GDM1 (cell line): ENCODE measurements at regions not wholly inside any gene's neighbourhood (a gene's known extent, or its start where the extent isn't known, plus 50 kb on each side); places are given as distances from the start of the nearest gene placed in this dataset.

Source experiments
- DNase-seq: peaks from one replicate; lab custom pipeline; 2025; lab: John Stamatoyannopoulos, UW

DNA sequence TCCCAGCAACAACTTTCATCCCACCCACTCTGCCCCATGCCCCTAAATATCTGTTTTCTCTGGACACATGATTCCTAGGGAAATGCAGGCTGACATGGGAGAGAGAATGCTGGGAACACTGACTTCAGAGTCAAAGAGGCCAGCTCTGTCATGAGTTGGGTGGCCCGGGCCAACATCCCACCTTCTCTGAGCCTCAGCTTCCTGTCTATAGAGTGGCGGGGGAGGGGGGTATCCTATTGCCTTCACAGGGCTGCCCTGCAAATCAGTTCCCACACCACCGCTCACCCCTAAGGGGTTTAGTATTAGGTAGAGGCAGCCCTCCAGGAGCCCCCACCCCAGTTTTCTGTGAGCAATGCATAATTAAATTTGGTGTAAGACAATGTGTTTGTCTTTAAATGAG is 175.0 kb upstream of the NCAM1 start:
- DNase-seq, result no peak

DNA sequence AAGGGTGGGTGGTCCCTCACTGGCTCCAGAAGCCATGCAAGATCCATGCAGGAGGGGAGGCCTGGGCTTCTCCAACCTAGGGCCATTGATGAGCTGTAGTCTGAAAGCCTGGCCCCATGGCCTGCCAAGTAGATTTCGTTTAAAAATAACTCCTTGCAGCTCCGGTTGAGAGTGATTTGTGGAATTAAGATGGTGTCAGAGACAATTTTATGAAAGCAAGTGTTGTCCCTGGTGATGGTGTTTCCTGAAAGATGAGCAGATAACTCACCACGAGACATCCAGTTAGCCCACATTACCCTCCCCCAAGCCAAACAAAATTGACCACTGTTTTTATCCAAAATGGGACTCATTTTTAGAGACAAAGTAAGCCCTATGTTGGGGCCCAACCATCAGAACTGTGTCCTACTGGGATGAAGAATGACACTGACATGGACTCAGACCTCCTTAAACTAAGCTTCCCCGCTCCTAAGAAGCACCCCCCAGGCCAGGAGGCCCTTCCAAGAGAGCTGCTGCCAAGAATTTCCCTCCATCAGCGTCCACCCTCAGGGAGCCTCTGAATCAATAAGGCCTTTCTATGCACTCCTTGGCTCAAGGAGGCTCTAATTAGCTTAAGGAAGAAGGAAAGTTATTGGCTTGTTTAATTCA is 174.2 kb upstream of the NCAM1 start:
- no peak for DNase-seq

DNA sequence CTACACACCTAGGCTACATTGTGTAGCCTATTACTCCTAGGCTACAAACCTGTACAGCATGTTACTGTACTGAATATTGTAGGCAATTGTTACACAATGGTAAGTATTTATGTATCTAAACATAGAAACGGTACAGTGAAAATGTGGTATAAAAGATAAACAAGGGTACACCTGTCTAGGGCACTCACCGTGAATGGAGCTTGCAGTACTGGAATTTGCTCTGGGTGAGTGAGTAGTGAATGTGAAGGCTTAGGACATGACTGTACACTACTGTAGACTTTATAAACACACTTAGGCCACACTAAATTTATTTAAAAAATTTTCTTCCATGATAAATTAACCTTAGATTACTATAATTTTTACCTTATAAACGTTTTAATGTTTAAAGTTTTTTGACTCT is 171.7 kb upstream of the NCAM1 start:
- DNase-seq, result no peak

DNA sequence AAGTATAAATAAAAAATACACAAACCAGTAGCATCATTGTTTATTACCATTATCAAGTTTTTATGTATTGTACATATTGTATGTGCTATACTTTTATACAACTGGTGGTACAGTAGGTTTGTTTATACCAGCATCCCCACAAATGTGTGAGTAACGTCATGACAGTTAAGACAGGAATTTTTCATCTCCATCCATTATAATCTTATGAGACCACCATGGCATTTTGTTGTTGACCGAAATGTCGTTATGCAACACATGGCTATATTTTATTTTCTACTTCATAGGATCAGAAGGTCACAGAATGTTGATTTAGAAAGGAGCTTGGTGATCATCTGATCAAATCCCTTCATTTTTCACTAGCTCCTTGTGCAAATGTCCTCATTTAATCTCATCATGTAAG is 170.9 kb upstream of the NCAM1 start:
- no peak for DNase-seq

DNA sequence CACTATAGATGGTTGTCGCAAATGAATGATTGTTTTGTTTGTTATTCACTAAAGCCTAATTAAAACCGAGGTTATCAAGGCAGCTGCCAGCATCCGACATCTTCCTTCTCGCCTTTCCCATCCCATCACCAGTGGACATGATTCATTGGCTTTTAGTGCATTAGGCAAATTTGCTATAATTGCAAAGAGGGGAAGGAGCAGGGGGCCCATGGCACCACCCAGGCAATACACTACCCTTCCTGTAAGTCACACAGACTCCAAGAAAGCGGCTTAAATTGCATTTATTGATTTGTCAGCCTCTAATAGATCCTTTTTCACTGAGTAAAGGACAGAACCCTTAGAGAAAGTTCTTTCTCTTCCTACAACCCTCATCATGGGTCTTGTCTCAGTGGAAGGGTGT is 169.2 kb upstream of the NCAM1 start:
- DNase-seq, result no peak

DNA sequence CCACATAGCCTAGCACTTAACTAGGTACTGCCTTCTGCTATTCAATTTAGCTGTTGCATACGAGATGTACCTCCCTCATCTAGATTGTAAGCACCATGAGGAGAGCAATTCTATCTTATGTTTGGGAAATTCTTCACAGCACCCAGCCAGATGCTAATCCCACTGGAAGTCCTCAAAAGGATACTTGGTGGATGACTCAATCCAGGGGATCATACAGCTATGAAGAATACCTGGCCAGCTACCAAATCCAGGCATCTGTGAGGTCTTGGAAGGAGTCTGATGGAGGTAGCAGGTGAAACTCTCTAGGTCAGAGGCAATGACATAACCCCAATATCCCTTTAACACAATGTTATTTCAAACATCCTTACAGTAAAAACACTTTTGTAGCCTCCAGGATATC is 167.8 kb upstream of the NCAM1 start:
- no peak for DNase-seq

DNA sequence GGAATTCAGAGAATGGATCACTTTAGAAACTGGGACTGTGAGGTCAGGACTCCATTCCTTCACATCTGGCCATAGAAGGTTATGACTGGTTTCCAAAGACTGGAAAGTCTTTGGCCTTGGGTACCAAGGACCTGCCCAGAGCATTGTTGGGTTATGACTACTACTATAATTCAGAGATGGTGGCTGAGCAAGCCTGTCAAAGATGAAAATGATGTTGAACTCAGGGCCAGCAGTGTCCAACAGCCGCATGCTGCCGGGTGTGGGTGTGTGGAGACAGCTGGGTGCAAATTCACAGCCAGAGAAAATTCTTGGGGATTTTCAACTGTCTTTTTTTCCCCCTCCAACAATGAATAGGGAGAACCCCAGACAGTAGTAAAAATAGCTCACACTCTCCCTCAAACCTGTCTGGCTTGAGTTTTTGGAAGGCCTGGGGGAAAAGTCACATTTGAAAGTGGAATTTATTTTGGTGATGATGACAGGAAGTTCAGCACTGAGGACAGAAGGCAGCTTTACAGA is 166.8 kb upstream of the NCAM1 start:
- DNase-seq, result no peak

DNA sequence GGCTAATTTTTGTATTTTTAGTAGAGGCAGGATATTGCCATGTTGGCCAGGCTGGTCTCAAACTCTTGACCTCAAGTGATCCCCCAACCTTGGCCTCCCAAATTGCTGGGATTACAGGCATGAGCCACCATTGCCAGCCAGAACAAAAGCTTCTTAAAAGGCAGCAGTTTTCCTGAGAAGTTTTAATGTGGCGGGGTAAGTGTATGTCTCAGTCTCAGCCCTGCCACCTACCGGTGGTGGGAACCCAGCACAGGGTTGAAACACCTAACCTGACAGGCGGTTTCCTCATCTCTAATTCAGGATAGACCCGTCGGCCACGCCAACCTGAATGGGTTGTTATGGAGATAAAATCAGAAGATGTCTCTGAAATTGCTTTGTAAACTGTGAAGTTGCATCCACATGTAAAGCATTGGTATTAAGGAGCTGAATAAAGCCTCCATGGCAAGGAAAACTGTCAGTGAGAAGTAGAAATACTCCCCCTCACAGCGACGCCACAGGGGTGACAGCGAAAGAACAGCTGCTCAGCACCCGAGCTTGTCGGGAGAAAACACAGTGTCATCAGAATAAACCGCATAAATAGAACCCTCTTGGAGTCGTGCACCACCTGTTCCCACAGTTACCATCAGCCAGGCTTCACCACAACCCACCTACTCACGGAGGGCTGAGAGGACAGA is 165.9 kb upstream of the NCAM1 start:
- peak; percentile 4 for DNase-seq

DNA sequence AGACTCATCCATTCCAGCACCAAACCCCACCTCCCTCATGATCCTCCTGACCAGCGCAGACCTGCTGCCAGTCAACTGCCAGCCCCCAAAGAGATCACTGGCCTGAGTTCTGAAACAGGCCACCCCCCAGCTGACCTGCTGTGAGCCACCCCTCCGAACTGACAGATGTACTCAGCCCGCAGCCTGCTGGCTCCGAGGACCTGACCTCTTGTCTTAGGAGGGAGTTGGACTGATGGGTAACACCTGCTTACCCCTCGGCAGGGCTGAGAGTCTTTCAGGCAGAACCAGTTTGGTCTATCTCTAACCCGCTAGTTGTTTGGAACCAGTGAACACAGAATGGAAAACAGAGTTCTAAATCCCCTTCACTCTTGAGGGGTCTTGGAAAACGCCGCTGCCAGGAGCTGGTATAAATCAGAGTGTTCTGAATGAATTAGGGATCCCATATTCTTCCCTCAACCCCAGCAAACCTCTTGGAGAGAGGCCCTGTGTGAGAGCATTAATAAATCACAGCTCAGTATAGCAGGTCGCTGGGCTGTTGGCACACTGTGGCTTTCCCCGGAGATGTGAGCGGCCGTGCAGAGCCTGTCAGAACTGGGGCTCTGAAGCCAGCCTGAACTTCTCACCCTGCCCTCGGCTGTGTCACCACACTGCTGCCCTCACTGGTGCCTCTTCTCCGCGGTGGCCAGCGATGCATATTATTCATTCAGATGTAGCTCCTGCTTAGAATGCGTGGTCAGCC is 165.1 kb upstream of the NCAM1 start:
- DNase-seq, result no peak

DNA sequence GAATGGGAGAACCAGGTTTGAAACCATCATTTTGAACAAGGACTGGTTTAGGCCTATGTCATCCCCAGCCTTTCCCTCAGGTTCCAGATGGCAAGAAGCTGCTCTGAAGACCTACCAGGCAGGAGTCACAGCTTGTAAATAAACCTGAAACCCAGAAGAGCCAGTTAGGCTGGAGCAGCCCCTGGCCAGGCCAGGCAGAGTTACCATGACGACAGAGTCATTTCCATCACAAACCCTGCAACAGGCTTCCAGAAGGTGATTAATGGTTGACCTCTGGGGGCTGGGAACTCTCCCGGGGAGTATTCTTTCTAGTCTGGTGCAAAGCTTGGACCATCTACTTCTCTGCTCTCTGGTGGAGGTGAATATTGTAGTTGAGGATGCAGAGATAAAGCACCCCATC is 164.1 kb upstream of the NCAM1 start:
- DNase-seq, result no peak

DNA sequence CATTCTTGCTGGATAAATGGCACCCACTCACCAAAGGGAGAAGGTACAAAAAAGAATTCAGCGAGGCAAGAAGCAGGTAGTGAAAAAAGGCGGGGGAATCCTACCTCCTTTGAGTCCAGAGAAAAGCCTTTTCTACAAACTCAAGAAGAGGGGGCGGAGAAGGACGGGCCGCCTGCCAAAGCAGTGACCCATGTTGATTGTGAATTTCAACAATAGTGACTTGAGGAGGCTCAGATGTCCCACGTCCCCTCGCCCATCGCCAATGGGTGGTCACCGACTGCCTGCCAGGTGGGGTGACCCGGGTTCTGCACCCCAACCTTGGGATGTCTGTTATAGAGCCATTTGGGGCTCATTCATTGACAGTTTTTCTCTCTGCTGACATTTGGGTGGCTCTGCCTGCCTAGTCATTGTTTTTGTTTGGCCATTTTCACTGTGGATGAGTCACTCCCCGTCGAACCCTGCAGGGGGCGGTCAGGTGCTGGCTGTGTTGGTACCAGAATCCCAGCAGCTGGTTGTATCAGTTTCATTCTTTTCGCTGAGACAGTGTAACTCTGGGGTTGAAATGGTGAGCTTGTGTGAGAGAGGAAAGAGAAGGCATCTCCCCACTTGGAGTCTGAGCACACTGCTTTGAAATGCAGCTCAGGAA is 163.4 kb upstream of the NCAM1 start:
- no peak for DNase-seq

DNA sequence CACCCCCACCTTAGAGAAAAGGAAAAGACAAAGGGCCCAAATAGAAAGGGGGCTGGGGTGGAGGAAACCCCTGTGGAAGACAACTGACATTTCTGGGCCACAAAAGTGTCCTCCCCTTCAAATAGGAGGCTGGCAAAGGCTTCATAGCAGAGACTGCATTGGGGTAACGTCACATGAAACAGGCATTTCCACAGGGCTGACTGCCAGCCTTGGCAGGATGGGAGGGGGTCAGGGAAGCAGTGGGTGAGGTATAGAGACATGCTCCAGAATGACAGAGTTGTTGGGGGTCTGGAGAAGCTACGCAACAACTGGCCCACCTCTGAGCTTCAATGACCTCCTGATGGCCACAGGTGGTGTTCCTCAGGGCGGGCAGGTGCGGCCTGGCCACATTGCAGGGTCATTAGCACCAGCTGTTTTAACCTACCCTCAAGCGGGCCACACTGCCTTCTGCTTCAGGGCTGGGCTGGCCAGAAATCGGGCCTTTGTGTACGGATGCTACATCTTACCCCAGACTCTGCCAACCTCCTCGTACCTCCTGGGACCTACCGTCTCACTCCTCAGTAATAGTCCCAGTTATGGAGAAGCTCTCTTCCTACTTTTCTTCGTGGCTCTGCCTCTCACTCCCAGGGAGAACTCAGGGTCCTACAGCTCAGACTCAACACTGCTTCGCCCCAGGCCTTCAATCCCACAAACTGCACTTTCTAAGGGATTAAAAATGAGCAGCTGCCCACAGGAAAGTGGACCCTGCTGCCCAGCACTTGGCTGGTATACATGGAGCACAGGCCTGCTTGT is 160.0 kb upstream of the NCAM1 start:
- no peak for DNase-seq

DNA sequence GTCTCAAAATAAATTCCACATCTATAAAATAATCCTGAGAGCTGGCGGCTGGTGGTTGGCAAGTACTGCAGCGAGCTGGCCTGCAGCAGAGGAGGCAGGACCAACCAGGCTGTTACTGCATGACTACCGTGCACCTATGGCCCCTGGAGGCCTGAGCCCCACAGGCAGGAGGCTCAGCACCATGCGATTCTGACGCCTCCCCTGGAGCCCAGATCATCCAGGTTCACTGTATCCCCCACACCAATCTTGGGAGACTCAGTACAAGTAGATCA is 159.5 kb upstream of the NCAM1 start:
- no peak for DNase-seq

DNA sequence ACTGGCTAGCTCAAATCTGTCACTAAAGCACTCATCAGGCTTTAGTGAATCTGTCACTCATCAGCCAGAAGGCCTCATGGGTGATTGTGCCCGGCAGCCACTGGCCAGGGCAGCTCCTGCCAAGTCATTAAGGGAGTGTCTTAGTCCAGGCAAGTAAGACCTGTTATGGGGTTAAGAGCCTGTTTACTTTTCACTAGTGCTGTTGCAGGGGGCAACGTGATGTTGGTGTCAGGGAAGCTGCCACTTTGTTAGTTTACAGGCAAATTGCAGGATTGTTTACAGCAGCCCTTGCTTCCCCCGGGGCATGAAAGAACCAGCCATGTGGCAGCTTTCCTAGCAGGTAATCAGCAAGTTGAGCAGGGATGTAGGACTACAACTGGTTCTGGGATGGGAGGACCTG is 155.6 kb upstream of the NCAM1 start:
- no peak for DNase-seq

DNA sequence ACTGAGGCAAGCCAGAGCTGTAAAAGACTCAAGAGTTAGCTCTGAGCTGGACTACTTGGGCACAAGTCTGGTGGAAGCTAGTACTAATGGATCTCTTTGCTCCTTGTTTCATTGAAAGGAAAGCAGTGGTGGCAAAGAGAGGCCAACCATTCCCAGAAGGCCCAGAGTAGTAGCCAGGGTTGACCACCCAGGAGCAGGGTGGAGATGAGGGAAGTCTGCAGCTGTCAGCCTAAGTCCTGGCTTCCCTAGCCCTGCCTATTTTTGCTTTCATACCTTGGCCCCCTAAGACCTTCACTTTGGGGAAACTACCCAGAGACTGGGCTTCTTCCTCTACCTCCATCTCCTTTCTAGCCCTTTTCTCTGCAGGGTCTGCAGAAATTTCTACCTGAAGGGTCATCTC is 155.0 kb upstream of the NCAM1 start:
- no peak for DNase-seq

DNA sequence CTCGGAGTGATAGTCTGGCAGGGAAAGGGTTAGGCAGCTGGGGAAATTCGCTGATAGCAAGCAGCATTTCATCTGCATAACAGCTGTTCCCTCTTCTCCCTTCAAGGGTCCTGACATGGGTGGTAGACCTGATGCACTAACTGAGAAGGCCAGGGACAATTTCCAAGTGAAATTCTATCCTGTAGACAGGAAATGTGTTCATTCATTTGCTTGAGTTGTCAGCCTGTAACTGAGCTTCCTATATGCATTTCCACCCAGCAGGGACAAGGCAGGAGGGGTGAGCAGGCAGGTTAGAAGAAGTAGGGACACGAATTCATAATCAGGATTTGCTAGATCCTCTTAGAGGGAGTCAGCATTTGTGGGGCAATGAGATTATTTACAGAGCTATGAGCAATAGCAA is 154.3 kb upstream of the NCAM1 start:
- no peak for DNase-seq

DNA sequence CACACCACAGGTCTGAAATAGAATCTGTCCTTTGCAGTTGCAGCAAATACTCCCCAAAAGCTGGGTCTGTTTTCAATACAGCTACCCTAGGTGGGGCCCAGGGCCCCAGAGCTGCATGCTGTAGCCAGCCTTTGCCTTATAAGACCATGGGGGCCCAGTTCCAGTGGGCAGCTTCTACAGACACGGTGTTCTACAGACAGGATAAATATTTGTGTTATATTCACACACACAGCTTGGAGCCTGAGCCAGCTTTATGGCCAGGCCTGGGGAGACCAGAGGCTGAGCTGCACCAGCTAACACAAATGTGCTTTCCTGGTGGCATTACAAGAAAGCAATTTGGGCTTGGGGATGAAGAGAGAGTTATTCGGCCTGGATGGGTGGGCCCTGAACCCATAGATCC is 151.8 kb upstream of the NCAM1 start:
- no peak for DNase-seq

DNA sequence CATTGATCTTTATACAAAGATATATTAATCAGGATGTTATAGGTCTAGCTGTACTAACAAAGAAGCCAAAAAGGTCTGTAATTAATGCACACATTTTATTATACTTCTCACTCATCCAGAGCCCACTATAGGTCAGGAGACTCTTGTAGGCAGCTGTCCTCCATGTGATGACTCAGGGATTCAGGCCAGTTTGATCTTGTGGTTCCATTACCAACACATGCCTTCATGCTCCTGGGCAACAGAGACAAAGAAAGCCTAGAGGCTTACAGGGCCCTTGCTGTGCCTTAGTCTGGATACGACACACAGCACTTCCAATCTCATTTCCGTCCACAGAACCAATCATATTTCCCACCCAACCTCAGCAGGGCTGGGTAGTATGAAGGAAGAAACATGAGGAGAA is 150.3 kb upstream of the NCAM1 start:
- DNase-seq, result no peak

DNA sequence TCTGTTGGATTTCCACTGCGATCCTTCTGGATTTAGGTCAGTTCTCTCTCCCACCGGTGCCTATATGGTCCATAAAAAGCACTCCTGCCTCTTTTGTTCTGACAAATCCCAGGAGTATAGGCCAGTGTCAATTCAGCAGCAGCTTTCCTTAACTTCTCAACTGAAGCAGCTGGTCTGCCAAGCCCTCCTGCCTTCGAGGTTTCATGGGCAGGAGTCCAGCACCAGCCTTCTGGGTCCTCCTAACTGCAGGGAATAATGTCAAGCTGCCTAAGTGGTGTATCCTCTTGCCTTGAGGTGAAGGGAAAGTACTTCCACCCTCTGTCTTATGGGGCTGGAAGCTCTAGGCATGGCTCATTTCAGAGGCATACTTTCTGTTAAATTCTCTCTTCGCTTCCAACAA is 149.4 kb upstream of the NCAM1 start:
- no peak for DNase-seq

DNA sequence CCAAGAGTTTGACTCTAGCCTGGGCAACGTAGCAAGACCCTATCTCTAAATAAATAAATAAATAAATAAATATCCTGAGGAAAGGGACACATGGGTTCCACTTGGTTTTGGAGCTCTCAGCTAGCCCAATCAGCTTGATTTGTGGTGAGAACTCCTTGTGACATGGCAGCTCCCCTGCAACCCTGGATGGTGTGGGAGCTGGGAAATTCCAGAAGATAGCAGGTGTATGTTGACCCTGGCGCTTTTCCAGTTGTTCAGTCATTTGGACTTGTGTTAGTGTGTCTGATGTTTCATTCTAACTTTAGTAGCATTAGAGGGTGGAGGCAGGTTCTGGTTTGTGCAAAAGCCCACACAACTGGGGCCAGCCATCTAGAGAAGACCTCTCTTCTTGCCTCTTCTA is 148.5 kb upstream of the NCAM1 start:
- no peak for DNase-seq

DNA sequence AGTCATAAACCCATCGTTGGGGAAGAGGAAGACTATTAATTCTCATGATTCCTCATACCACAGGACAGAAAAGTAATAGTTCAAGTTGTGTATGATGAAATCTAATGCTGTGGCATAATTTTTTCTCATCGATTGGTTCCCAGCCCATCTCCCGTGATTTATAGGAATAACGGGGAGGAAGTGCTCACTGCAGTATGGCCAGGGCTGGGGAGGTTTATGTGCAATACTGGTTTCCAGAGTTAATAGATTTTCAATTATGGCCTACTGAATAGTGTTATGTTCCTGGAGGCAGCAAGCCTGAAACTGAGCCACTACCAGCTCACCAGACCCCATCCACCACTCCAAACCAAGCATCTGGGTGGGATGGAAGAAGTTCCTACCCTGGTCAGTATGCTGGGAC is 147.1 kb upstream of the NCAM1 start:
- DNase-seq, result no peak

DNA sequence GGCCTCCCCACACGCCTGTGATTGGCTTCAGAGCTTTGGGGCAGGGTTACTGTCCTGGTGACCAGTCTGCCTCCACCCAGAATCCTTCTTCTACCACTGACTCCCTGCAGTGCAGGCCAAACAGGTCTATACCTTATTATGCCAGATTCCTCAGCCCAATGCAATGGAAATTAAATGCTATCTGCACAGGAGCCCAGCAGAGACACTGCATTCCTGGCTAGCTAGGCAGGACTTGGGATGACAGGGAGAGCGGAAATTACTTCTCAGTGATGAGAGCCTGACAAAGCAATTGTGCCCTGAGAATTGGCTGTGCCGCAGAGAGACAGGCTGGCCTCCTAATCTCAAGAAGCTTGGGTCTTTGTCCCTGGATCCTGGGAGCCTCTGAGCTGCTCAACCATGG is 143.8 kb upstream of the NCAM1 start:
- no peak for DNase-seq
